KOPT-K1 (cell line): ENCODE measurements at regions not wholly inside any gene's neighbourhood (a gene's known extent, or its start where the extent isn't known, plus 50 kb on each side); places are given as distances from the start of the nearest gene placed in this dataset.

Source experiments
- H3K27ac ChIP-seq: fragments of 200-600 bp; sonication (generic); 2 replicates; pipeline ENCODE4 v1.5.1; 2016; ENCODE audit warnings: antibody characterized with exemption, mild to moderate bottlenecking, low read depth, low read length; ENCODE audit not compliant: poor library complexity, severe bottlenecking
- H3K36me3 ChIP-seq: fragments of 200-600 bp; sonication (generic); 2 replicates; pipeline ENCODE4 v1.5.1; 2017; ENCODE audit warnings: antibody characterized with exemption, mild to moderate bottlenecking, low read length, moderate library complexity; ENCODE audit not compliant: insufficient read depth
- H3K9me3 ChIP-seq: fragments of 200-600 bp; sonication (generic); 2 replicates; pipeline ENCODE4 v1.5.1; 2017; ENCODE audit warnings: antibody characterized with exemption, low read length, mild to moderate bottlenecking; ENCODE audit not compliant: insufficient read depth, poor library complexity, severe bottlenecking

DNA sequence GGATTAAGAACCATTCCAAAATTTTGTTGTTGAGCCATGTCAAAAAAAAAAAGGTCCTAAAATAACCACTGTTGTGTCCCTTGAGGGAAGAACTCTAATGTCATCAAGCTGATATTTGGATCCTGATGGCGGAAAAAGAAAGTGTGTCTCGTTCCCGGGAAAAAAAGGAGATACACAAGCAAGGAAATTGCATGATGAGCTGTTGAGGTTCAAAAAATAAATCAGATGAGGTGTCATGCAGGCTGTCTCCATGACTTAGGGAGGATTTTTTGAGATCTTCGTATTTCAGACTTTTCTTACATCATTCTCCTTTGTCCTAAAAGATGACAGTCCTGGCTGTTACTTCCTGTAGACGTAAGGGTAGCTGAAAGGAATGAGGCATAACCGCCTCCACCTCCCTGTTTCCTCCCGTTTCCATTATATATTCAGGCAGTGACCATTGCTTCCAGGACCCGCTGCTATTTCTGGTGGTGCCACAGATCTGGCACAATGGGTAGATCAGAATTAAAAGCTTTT, 117.3 kb upstream of the TNFAIP3 start:
- Histone ChIP-seq H3K9me3 (no peaks in the 10 kb centered on the region), H3K27ac (no peak overlapping the region), H3K36me3 (no peaks in the 10 kb centered on the region)

DNA sequence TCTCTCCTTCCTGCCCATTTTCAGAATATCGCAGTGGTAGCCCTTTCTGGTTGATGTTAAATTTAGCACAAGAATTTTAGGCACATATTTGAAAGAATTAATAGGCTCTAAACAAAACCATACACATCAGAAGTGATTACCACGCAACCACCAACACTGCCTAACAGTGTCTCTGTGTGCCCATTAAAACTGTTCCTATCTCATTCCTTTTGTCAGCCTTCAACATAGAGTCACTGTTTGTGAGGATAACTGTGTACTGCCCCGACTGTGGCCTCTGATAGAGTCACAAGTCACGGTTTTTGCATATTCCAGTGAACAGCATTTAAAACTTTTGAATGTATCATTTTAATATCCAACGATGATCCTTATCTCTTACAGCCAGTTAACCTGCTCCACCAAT, 116.8 kb upstream of the TNFAIP3 start:
- Histone ChIP-seq H3K36me3 (no peaks in the 10 kb centered on the region), H3K27ac (no peak overlapping the region), H3K9me3 (no peaks in the 10 kb centered on the region)

DNA sequence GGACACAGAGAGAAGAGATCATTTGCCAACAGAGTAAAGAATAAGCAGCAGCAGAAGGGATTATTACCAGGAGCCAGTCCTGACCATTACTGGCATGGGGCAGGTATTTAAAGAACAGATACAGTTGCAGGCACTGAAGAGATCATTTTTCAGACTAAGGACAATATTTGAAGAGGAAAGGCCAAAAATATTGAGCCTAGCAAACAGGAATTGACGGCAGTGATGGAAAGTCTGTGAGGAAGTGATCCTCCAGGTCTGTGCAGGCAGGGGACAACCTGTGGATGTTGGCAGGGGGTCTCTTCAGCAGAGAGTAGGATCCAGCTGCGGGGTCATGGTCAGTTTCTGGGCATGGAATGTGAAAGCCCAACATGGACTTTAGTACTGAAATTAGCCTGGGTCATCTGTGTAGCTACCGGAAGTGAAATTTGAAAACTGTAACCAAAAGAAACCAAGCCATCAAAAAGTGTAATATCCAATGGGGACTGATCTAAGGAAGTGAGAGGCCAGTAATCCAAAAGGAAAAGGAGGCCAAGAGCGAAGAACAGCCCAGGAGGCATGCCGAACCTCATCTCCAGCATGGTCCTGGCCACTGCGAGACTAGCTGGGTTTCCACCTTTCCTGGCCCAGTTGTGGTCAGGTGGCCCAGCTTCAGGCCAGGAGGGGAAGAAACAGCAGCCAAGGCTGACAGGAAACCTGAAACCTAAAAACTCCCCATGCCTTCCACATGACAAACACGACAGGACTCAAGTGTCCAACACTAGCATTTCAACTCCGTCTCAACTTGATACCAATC, 115.1 kb upstream of the TNFAIP3 start:
- Histone ChIP-seq H3K9me3 (no peaks in the 10 kb centered on the region), H3K27ac (no peak overlapping the region), H3K36me3 (no peaks in the 10 kb centered on the region)

DNA sequence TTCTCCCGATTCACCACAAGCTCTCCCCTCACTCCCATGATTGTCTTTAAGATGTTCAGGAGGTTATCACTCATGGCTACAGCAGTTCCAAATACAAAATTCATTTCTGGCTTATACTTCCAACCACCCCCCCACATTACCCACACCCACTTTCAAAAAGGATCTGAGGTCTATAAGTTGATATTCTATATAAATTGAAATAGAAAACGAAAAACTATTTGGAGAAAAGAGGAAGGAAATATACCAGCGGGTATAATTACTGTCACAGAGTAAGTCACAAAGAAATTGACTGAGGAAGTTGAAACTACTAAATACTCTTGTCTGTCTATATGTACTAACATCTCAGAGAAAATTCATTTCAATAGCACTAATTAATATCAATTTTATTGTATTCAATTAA, 112.7 kb upstream of the TNFAIP3 start:
- H3K27ac ChIP-seq = no peak overlapping the region
- H3K36me3 ChIP-seq = no peaks in the 10 kb centered on the region
- no peaks in the 10 kb centered on the region for H3K9me3 ChIP-seq

DNA sequence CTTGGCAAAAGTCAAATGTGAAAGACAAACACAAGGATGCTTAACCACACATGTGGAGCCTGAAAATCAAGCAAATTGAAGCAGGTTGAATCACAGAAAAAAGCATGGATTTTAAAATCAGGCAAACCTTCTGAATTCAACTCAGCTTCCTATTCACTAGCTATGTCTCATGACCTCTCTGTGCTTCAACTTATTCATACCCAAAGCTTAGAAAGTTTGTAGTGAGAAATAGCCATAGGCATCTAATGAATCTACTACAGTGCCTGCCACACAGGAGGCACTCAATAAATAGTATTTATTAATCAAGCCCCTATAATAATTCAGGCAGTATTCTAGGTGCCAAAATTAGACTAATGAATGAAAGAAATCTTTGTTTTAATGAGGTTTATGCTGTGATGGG, 112.2 kb upstream of the TNFAIP3 start:
- Histone ChIP-seq H3K27ac (no peak overlapping the region), H3K9me3 (no peaks in the 10 kb centered on the region)

DNA sequence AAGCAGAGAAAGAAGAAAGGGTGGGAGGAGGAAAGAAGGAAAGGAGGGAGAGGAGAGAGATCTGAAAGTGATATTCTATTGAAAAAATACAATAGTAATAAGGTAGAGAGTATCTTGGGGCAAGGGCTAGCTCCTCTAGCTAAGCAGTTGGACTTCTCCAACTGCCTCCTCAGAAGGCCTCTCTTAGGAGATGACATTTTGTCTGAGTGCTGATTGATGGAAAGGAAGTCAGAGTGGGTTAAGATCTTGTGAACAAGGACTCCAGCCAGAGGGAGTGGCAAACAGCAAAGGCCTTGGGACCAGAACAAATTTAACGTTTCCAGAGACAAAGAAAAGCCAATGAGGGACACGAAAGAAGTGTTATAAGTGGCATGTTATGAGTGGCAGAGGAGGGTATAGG, 111.8 kb upstream of the TNFAIP3 start:
- Histone ChIP-seq H3K9me3 (no peaks in the 10 kb centered on the region), H3K36me3 (no peaks in the 10 kb centered on the region), H3K27ac (no peak overlapping the region)

More for the DNA sequence above, 112.2 kb upstream of the TNFAIP3 start:
- no peaks in the 10 kb centered on the region for H3K36me3 ChIP-seq

DNA sequence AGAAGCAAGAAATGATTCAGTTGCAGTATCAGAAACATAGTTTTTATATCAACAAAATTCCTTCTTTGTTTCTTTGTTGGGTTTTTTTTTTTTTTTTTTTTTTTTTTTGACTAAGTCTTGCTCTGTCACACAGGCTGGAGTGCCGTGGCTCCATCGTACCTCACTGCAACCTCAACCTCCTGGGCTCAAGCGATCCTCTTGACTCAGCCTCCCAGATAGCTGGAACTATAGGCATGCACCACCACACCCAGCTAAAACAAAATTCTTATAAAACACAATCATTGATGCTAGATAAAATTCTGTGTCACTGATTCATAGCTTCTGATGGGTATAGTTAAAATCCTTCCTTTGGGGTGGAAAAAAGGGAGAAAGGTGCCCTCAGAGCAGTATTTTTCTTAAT, 110.3 kb upstream of the TNFAIP3 start:
- Histone ChIP-seq H3K27ac (no peak overlapping the region), H3K36me3 (no peaks in the 10 kb centered on the region), H3K9me3 (no peaks in the 10 kb centered on the region)

DNA sequence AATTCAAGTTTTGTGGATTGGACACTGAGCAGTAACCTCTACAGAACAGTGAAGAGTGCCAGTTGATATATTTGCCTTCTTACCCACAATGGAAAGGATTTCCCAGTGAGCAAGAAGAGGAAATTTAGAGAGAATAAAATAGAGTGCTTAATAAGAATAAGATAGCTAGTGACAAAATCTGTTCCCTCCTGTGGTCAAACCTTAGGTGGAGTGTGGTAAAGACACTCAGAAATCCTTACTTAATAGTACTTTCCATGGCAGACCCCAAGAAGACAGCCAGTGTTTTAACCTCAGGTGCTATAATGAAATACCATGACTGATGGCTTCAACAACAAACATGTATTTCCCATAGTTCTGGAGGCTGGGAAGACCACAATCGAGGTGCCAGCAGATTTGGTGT, 108.4 kb upstream of the TNFAIP3 start:
- no peaks in the 10 kb centered on the region for H3K36me3 ChIP-seq
- no peaks in the 10 kb centered on the region for H3K9me3 ChIP-seq
- H3K27ac ChIP-seq = no peak overlapping the region

DNA sequence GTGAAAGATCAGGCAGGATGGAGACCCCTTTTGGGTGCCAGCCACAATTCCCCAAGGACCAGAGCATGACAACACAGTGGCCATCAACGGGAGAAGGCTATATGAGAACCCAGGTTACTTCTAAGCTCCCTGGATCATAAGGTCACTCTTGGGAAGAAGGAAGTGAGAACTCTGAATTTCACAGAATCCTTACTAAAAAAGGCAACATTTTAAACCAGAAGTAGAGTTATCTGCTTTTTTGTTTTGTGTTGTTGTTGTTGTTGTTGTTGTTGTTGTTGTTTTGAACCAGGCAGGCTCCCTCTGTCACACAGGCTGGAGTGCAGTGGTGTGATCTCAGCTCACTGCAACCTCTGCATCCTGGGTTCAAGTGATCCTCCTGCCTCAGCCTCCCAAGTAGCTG, 107.4 kb upstream of the TNFAIP3 start:
- Histone ChIP-seq H3K27ac (no peak overlapping the region), H3K9me3 (no peaks in the 10 kb centered on the region), H3K36me3 (no peaks in the 10 kb centered on the region)

DNA sequence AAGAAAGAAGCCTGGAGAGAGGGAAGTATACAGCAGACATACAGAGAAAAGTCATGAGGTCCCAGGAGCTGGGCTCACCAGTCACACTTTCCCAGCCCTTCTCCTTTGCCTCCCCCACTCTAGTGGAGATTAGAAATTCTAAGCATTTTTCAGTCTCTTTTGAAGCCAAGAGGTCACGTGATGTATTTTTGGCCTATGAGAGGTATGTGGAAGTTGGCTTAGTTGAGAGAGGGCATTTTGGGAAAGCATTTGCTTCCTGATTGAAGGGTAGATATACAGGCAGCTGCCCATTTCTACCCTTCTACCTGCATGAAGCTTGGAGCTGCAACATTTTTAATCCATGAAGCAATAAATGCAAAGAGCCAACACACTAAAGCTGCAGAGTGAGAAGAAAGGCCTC, 106.0 kb upstream of the TNFAIP3 start:
- Histone ChIP-seq H3K9me3 (no peaks in the 10 kb centered on the region), H3K27ac (no peak overlapping the region), H3K36me3 (no peaks in the 10 kb centered on the region)

DNA sequence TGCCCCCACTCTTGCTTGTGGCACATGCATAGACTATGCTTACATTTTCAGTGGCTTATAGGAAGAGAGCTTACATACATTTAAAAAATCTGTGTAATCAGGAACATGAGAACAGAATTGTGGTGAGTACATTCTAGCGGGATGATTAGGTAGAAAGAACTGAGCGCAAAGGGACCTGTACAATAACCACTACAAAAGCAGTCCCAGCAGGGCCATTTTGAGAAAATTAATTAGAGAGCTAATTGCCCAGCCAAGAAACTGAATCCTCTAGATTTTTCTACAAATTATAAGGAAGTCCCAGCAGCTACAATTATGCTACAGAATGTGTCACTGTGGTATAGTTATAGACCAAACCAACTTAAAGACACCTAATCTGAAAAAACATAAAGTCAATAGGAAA, 105.6 kb upstream of the TNFAIP3 start:
- Histone ChIP-seq H3K27ac (no peak overlapping the region), H3K36me3 (no peaks in the 10 kb centered on the region), H3K9me3 (no peaks in the 10 kb centered on the region)

DNA sequence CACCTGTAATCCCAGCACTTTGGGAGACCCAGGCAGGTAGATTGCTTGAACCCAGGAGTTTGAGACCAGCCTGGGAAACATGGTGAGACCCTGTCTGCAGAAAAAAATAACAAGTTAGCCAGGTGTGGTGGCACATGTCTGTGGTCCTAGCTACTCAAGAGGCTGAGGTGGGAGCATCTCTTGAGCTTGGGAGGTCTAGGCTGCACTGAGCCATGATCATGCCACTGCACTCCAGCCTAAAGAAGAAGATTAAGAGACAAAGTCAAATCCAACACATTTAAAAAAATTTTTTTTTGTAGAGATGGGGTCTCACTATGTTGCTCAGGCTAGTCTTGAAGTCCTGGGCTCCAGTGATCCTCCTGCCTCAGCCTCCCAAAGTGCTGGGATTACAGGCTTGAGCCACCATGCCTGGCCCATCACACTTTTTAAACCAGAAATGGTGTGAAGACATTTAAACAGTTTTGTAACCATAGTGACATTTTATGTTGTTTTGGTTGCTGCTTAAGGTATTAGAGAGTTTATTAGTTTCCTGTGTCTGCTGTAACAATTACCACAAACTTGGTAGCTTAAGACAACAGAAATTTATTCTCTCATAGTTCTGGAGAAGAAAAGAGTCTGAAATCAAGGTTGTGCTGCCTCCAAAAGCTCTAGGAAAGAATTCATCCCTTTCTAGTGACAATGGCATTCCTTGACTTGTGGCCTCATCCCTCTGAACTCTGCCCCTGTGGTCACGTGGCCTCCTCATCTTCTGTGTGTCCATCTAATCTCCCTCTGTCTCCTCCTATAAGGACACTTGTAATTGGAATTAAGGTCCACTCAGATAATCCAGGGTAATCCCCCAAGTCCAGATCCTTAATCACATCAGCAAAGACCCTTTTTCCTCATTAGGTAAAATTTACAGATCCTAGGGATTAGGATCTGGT, 104.6 kb upstream of the TNFAIP3 start:
- Histone ChIP-seq H3K27ac (no peak overlapping the region), H3K36me3 (no peaks in the 10 kb centered on the region), H3K9me3 (no peaks in the 10 kb centered on the region)

DNA sequence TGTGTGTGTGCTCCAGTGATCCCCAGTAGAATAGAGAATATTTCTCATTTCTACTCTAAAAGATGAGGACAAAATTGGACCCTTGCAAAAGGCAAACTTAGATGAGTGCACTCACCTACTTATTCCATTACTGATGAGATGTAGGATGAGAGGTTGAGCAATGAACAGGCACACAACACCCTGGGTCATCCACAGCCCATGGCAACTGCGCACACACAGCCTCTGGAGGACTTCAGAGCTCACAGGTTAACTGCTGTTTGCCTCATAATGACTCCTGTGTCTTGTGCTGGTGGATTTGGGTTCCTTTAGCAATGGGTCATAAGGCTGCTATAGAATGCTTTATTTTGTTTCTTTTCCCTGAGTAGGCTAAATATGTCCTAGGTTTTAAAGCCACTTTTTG, 103.6 kb upstream of the TNFAIP3 start:
- no peak overlapping the region for H3K27ac ChIP-seq
- no peaks in the 10 kb centered on the region for H3K9me3 ChIP-seq
- H3K36me3 ChIP-seq = no peaks in the 10 kb centered on the region

DNA sequence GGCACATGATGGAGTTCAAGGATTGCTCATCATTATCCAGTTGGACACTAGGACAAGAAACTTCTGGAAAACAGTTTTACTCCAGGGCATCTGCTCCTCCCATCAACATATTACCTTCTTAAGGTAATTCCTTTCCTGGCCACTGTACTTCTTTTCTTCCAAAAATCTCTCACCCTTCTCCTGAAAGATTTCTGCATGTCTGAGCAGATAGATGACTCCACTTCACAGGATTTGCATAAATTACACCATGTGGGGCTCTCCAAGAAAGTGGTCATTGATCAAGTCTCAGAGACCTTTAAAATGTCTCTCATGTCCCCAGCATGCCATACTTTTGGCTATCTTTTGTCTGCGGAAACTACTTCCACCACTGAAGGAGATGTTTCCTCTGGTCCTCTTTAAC, 103.2 kb upstream of the TNFAIP3 start:
- Histone ChIP-seq H3K27ac (no peak overlapping the region), H3K36me3 (no peaks in the 10 kb centered on the region), H3K9me3 (no peaks in the 10 kb centered on the region)

DNA sequence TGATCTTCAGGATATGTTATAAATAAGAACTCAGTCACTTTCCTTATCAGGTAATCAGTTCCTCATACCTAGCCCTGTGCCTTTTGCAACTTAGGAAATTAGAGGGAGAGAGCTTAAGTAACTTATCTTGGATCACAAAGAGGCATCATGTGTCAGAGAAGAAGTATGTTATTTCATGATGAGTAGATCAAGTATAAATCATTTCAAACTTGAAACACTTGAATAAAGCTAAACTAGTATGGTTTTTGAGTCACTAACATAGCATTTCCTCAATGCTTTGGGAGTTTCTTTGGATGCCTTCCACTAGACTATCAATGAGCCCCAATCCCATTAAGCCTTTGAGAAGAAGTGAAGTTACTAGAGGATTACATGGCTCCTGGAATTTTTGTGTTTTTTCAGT, 102.6 kb upstream of the TNFAIP3 start:
- H3K36me3 ChIP-seq = no peaks in the 10 kb centered on the region
- H3K27ac ChIP-seq = no peak overlapping the region
- no peaks in the 10 kb centered on the region for H3K9me3 ChIP-seq
